IMR-90 (cell line): ENCODE measurements at regions not wholly inside any gene's neighbourhood (a gene's known extent, or its start where the extent isn't known, plus 50 kb on each side); places are given as distances from the start of the nearest gene placed in this dataset.

ENCODE experiments used
- ATAC-seq: fragments of 200-7000 bp; cut with Tn5 transposase; 2 replicates; pipeline ENCODE4 v1.9.1; 2020; ENCODE audit warnings: low read depth, mild to moderate bottlenecking, moderate library complexity
- BruUV-seq: library from RNA; stranded (reverse); fragments of 400-500 nt; replicated peaks from 2 replicates; lab custom pipeline; 2021; lab: Mats Ljungman, UMichigan
- CTCF ChIA-PET: fragments of 300-600 bp; formaldehyde crosslinking; extraction: SDS; loops from one replicate; lab custom pipeline; 2021; ENCODE audit warnings: antibody characterized with exemption; lab: Yijun Ruan, JAX
- POLR2A ChIA-PET: fragments of 300-600 bp; sonication (Branson Sonifier 250); formaldehyde crosslinking; loops from one replicate; lab custom pipeline; 2022; ENCODE audit warnings: antibody characterized with exemption; ENCODE audit not compliant: unreplicated experiment; lab: Charles Lee
- DNase-seq: peaks from one replicate; pipeline ENCODE4 v3.0.0; 2013
- H2AFZ ChIP-seq: replicated peaks from 2 replicates; pipeline ENCODE3; 2013; ENCODE audit warnings: low read length, mild to moderate bottlenecking; ENCODE audit not compliant: poor library complexity
- H2AK5ac ChIP-seq: 2 replicates; pipeline ENCODE4 v1.6.1; 2013; ENCODE audit warnings: low read depth, low read length, inconsistent platforms
- H2AK9ac ChIP-seq: replicated peaks from 2 replicates; pipeline ENCODE3; 2013; ENCODE audit warnings: mild to moderate bottlenecking, low read depth, low read length, moderate library complexity; ENCODE audit not compliant: poor library complexity
- H2BK120ac ChIP-seq: 2 replicates; pipeline ENCODE4 v1.6.1; 2013; ENCODE audit warnings: low read depth, low read length, inconsistent platforms
- H2BK15ac ChIP-seq: 3 replicates; pipeline ENCODE4 v1.6.1; 2013; ENCODE audit warnings: low read depth, low read length, inconsistent platforms
- H2BK20ac ChIP-seq: 2 replicates; pipeline ENCODE4 v1.6.1; 2013; ENCODE audit warnings: low read depth, mild to moderate bottlenecking, inconsistent platforms, low read length, moderate library complexity
- H2BK5ac ChIP-seq: 2 replicates; pipeline ENCODE4 v1.6.1; 2013; ENCODE audit warnings: mild to moderate bottlenecking, low read depth, low read length, inconsistent platforms; ENCODE audit not compliant: poor library complexity, severe bottlenecking
- H3K14ac ChIP-seq: replicated peaks from 2 replicates; pipeline ENCODE4 v1.6.1; 2013; ENCODE audit warnings: low read depth, low read length, inconsistent platforms
- H3K18ac ChIP-seq: 2 replicates; pipeline ENCODE4 v1.6.1; 2013; ENCODE audit warnings: low read depth, low read length, control low read depth
- H3K23ac ChIP-seq: 2 replicates; pipeline ENCODE4 v1.6.1; 2013; ENCODE audit warnings: low read depth, low read length, inconsistent platforms
- H3K27ac ChIP-seq: 2 replicates; pipeline ENCODE4 v1.5.1; 2013; ENCODE audit warnings: mild to moderate bottlenecking, control low read depth, low read length; ENCODE audit not compliant: insufficient read depth
- H3K27me3 ChIP-seq: 2 replicates; pipeline ENCODE4 v1.6.1; 2013; ENCODE audit warnings: low read length; ENCODE audit not compliant: control insufficient read depth, insufficient read depth
- H3K36me3 ChIP-seq: 2 replicates; pipeline ENCODE4 v1.6.1; 2013; ENCODE audit warnings: low read length, mixed read lengths; ENCODE audit not compliant: control insufficient read depth, insufficient read depth
- H3K4ac ChIP-seq: 2 replicates; pipeline ENCODE4 v1.6.1; 2013; ENCODE audit warnings: low read depth, low read length, inconsistent platforms
- H3K4me1 ChIP-seq: 2 replicates; pipeline ENCODE4 v1.6.1; 2013; ENCODE audit warnings: low read length, mixed read lengths; ENCODE audit not compliant: control insufficient read depth, insufficient read depth
- H3K4me2 ChIP-seq: 2 replicates; pipeline ENCODE4 v1.6.1; 2013; ENCODE audit warnings: low read depth, mild to moderate bottlenecking, control low read depth, low read length, moderate library complexity
- H3K4me3 ChIP-seq: 2 replicates; pipeline ENCODE4 v1.5.1; 2013; ENCODE audit warnings: low read depth, mild to moderate bottlenecking, control low read depth, low read length, moderate library complexity; ENCODE audit not compliant: insufficient read depth
- H3K56ac ChIP-seq: 2 replicates; pipeline ENCODE4 v1.6.1; 2013; ENCODE audit warnings: low read length, inconsistent platforms; ENCODE audit not compliant: insufficient read depth; ENCODE audit errors: extremely low read depth
- H3K79me1 ChIP-seq, 2 experiments: 2 replicates each; pipeline ENCODE4 v1.6.1; 2013; ENCODE audit warnings: low read length in 2 of 2, inconsistent platforms in 1 of 2, low read depth in 1 of 2
- H3K9ac ChIP-seq: 2 replicates; pipeline ENCODE4 v1.6.1; 2013; ENCODE audit warnings: low read depth, low read length, control low read depth
- H3K9me1 ChIP-seq: 2 replicates; pipeline ENCODE4 v1.6.1; 2013; ENCODE audit warnings: low read length, inconsistent platforms; ENCODE audit not compliant: insufficient read depth
- H3K9me3 ChIP-seq: 2 replicates; pipeline ENCODE4 v1.6.1; 2013; ENCODE audit warnings: low read length; ENCODE audit not compliant: control insufficient read depth, insufficient read depth
- H4K20me1 ChIP-seq: 2 replicates; pipeline ENCODE4 v1.6.1; 2013; ENCODE audit warnings: low read length, inconsistent platforms; ENCODE audit not compliant: insufficient read depth
- H4K5ac ChIP-seq: 2 replicates; pipeline ENCODE4 v1.6.1; 2013; ENCODE audit warnings: mild to moderate bottlenecking, low read depth, low read length, control low read depth
- H4K8ac ChIP-seq, 2 experiments: 2 replicates each; pipeline ENCODE4 v1.6.1; 2013; ENCODE audit warnings: low read depth in 2 of 2, low read length in 2 of 2, control low read depth in 1 of 2, inconsistent platforms in 1 of 2
- H4K91ac ChIP-seq: 2 replicates; pipeline ENCODE4 v1.6.1; 2013; ENCODE audit warnings: low read depth, low read length, inconsistent platforms; ENCODE audit not compliant: insufficient read depth
- BHLHE40 ChIP-seq: fragments of 150-350 bp; IDR thresholded peaks from 2 replicates; pipeline ENCODE4 v1.6.1; 2016; ENCODE audit warnings: mild to moderate bottlenecking, low read depth, low read length
- CEBPB ChIP-seq: IDR thresholded peaks from 2 replicates; pipeline ENCODE4 v1.6.1; 2012; ENCODE audit warnings: low read depth, low read length, improper control_type of control experiment
- FOS ChIP-seq: fragments of 150-350 bp; IDR thresholded peaks from 2 replicates; pipeline ENCODE4 v1.6.1; 2016; ENCODE audit warnings: low read depth, low read length
- MAFK ChIP-seq: IDR thresholded peaks from 2 replicates; pipeline ENCODE4 v1.6.1; 2012; ENCODE audit warnings: low read depth, low read length, improper control_type of control experiment
- MAZ ChIP-seq: IDR thresholded peaks from 2 replicates; pipeline ENCODE4 v1.6.1; 2012; ENCODE audit warnings: low read depth, mild to moderate bottlenecking, low read length, improper control_type of control experiment, moderate library complexity, borderline replicate concordance
- MXI1 ChIP-seq: IDR thresholded peaks from 2 replicates; pipeline ENCODE4 v1.6.1; 2012; ENCODE audit warnings: low read depth, mild to moderate bottlenecking, low read length, moderate library complexity, borderline replicate concordance
- POLR2A ChIP-seq: IDR thresholded peaks from 2 replicates; pipeline ENCODE4 v1.6.1; 2012; ENCODE audit warnings: mild to moderate bottlenecking, low read depth, low read length
- RAD21 ChIP-seq: IDR thresholded peaks from 2 replicates; pipeline ENCODE4 v1.6.1; 2012; ENCODE audit warnings: low read length, improper control_type of control experiment
- RCOR1 ChIP-seq: IDR thresholded peaks from 2 replicates; pipeline ENCODE4 v1.6.1; 2012; ENCODE audit warnings: mild to moderate bottlenecking, low read length, improper control_type of control experiment; ENCODE audit not compliant: insufficient replicate concordance
- RFX5 ChIP-seq: IDR thresholded peaks from 2 replicates; pipeline ENCODE4 v1.8.0; 2012; ENCODE audit warnings: low read depth, mild to moderate bottlenecking, low read length, moderate library complexity
- SMC3 ChIP-seq: fragments of 150-350 bp; IDR thresholded peaks from 2 replicates; pipeline ENCODE4 v1.6.1; 2016; ENCODE audit warnings: low read depth, mild to moderate bottlenecking, antibody characterized with exemption, low read length, moderate library complexity
- WGBS, 2 experiments: methylation state at CpG; one replicate each; pipeline versions ENCODE4 v1.1.5 to v1.1.7; 2013; ENCODE audit warnings: missing lambda C conversion rate in 2 of 2; ENCODE audit not compliant: insufficient read length in 1 of 2; ENCODE audit errors: extremely low coverage in 2 of 2; 5-methylcytosine and 5-hydroxymethylcytosine counted together
- dilution Hi-C: fragments of 300-500 bp; cut with HindIII; formaldehyde crosslinking; loops from one replicate; pipeline ENCODE4 v1.14.3; 2018; ENCODE audit warnings: low sequenced_read_pairs; ENCODE audit not compliant: unreplicated experiment
- in situ Hi-C: fragments of 300-500 bp; cut with MboI; formaldehyde crosslinking; loops from 3 replicates; pipeline ENCODE4 v1.14.3; 2019; ENCODE audit warnings: low sequenced_read_pairs, inconsistent platforms, mixed read lengths
- intact Hi-C: fragments of 100-400 bp; cut with micrococcal nuclease; formaldehyde crosslinking; loops from 2 replicates; pipeline ENCODE4 v1.10.0; 2022
- TF ChIP-seq, protein P1 (sequence below): fragments of 150-350 bp; IDR thresholded peaks from 2 replicates; pipeline ENCODE4 v1.6.1; 2017; ENCODE audit warnings: mild to moderate bottlenecking, antibody characterized with exemption, low read length, low read depth
- TF ChIP-seq, protein P2 (sequence below): fragments of 150-350 bp; IDR thresholded peaks from 2 replicates; pipeline ENCODE4 v1.6.1; 2016; ENCODE audit warnings: low read depth, mild to moderate bottlenecking, low read length, moderate library complexity, borderline replicate concordance

- no peak overlapping the region for H2BK5ac ChIP-seq
- H2AFZ ChIP-seq = no peak overlapping the region
- no peak overlapping the region for H3K4me2 ChIP-seq
- no peaks in the 10 kb centered on the region for H4K20me1 ChIP-seq
- no peak overlapping the region for H3K23ac ChIP-seq
- H3K27ac ChIP-seq = no peak overlapping the region
- H4K91ac ChIP-seq = no peak overlapping the region
- no peak overlapping the region for H3K4ac ChIP-seq
- dilution Hi-C loops = no loop called here
- H3K4me1 ChIP-seq = no peaks in the 10 kb centered on the region
- no peaks in the 10 kb centered on the region for H3K9me3 ChIP-seq
- no peak overlapping the region for H2BK15ac ChIP-seq
- no peak overlapping the region for H3K14ac ChIP-seq
- no peak overlapping the region for H3K18ac ChIP-seq
- H3K36me3 ChIP-seq = no peaks in the 10 kb centered on the region
- H2AK5ac ChIP-seq = no peak overlapping the region
- H2AK9ac ChIP-seq = no peak overlapping the region
- DNase-seq (no peak), ATAC-seq (no peak)
- CTCF ChIA-PET = no interaction called here
- H2BK20ac ChIP-seq = no peak overlapping the region
- in situ Hi-C loops = loop anchor here (25.0 kb wide), 2 partner anchors 378 to 1028 kb away; partner anchors contain the start of gene CDH11
- no peak overlapping the region for H3K4me3 ChIP-seq
- no TSS peak for BruUV-seq
- no peaks in the 10 kb centered on the region for H3K27me3 ChIP-seq
- H4K8ac ChIP-seq = no peak overlapping the region
- H3K79me1 ChIP-seq = no peaks in the 10 kb centered on the region
- H2BK120ac ChIP-seq = no peak overlapping the region
- POLR2A ChIA-PET = no interaction called here
- no peak for TF ChIP-seq RAD21
- no peak for TF ChIP-seq MAZ
- no peak for TF ChIP-seq BHLHE40
- no peak for TF ChIP-seq MXI1
- no peak for TF ChIP-seq POLR2A
- TF ChIP-seq, protein P1, sequence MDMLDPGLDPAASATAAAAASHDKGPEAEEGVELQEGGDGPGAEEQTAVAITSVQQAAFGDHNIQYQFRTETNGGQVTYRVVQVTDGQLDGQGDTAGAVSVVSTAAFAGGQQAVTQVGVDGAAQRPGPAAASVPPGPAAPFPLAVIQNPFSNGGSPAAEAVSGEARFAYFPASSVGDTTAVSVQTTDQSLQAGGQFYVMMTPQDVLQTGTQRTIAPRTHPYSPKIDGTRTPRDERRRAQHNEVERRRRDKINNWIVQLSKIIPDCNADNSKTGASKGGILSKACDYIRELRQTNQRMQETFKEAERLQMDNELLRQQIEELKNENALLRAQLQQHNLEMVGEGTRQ = no peak
- no peak for TF ChIP-seq CEBPB
- TF ChIP-seq RFX5 = no peak
- TF ChIP-seq RCOR1 = no peak
- no peak for TF ChIP-seq FOS
- no peak for TF ChIP-seq MAFK
- no peak for TF ChIP-seq SMC3
- TF ChIP-seq, protein P2, sequence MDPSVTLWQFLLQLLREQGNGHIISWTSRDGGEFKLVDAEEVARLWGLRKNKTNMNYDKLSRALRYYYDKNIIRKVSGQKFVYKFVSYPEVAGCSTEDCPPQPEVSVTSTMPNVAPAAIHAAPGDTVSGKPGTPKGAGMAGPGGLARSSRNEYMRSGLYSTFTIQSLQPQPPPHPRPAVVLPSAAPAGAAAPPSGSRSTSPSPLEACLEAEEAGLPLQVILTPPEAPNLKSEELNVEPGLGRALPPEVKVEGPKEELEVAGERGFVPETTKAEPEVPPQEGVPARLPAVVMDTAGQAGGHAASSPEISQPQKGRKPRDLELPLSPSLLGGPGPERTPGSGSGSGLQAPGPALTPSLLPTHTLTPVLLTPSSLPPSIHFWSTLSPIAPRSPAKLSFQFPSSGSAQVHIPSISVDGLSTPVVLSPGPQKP = no peak
- no peaks in the 10 kb centered on the region for H3K9me1 ChIP-seq
- no peak overlapping the region for H3K9ac ChIP-seq
- H3K56ac ChIP-seq = no peak overlapping the region
- no CpG with 5 or more reads among the region's 3 CpGs for WGBS, 2 experiments
- intact Hi-C loops = no loop called here
- H4K5ac ChIP-seq = no peak overlapping the region
These were observed 1037.2 kb downstream of the CDH11 start for GRCh38 chr16:64084706-64085105.
